ENCODE measurements at regions not wholly inside any gene's neighbourhood (a gene's known extent, or its start where the extent isn't known, plus 50 kb on each side); places are given as distances from the start of the nearest gene placed in this dataset.

DNA sequence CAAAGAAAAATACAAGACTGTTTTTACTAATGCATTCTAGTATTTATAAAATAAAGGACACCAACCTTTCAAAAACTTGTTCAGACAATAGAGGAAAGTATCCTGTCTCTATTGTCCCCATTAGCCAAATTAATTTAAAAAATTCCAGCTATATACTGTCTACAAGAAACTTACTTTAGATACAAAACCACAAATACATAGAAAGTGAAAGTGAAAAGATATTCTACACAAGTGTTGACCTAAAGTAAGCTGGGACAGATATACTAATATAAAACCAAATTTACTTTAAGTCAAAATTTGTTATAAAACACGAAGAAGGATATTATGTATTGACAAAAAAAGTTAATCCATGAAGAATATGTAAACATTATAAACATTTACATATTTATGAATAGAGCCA, 893.3 kb upstream of the TMEFF2 start:
- TF ChIP-seq, protein P1, sequence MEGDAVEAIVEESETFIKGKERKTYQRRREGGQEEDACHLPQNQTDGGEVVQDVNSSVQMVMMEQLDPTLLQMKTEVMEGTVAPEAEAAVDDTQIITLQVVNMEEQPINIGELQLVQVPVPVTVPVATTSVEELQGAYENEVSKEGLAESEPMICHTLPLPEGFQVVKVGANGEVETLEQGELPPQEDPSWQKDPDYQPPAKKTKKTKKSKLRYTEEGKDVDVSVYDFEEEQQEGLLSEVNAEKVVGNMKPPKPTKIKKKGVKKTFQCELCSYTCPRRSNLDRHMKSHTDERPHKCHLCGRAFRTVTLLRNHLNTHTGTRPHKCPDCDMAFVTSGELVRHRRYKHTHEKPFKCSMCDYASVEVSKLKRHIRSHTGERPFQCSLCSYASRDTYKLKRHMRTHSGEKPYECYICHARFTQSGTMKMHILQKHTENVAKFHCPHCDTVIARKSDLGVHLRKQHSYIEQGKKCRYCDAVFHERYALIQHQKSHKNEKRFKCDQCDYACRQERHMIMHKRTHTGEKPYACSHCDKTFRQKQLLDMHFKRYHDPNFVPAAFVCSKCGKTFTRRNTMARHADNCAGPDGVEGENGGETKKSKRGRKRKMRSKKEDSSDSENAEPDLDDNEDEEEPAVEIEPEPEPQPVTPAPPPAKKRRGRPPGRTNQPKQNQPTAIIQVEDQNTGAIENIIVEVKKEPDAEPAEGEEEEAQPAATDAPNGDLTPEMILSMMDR (IDR thresholded peaks at IDR 0.05 in 8 of 11, conservative IDR thresholded peaks at IDR 0.05 in 3 of 11) = no peak
- no peak for TF ChIP-seq POLR2A (IDR thresholded peaks at IDR 0.05)

All from spleen (tissue), 7 donors.